CD4-positive, alpha-beta T cell (primary cell): ENCODE measurements at regions not wholly inside any gene's neighbourhood (a gene's known extent, or its start where the extent isn't known, plus 50 kb on each side); places are given as distances from the start of the nearest gene placed in this dataset.

ENCODE experiments used
- ATAC-seq: fragments of 200-7000 bp; cut with Tn5 transposase; one replicate; pipeline ENCODE4 v1.10.0; 2022; ENCODE audit warnings: mild to moderate bottlenecking; ENCODE audit not compliant: poor library complexity
- CTCF ChIA-PET: fragments of 350-600 bp; sonication (Branson Sonifier 250); formaldehyde crosslinking; loops from one replicate; lab custom pipeline; 2021; ENCODE audit warnings: antibody characterized with exemption, inconsistent platforms; lab: Charles Lee
- POLR2A ChIA-PET: fragments of 350-600 bp; sonication (Branson Sonifier 250); formaldehyde crosslinking; loops from one replicate; lab custom pipeline; 2021; ENCODE audit warnings: antibody characterized with exemption, inconsistent platforms; lab: Charles Lee
- DNase-seq, 14 experiments: peaks; one replicate each; pipeline ENCODE4 v3.0.0-alpha.2; 2013 to 2020; ENCODE audit warnings: mixed read lengths in 2 of 14
- H3K27ac ChIP-seq, 2 donors: one replicate each; pipeline versions ENCODE4 v1.5.1 to v1.7.0; 2013; ENCODE audit warnings: low read length in 2 of 2, low read depth in 1 of 2, mild to moderate bottlenecking in 1 of 2
- H3K27me3 ChIP-seq, 2 experiments: 1 replicate in 1 of 2; 2 replicates in 1 of 2; pipeline versions ENCODE4 v1.6.1 to v1.7.0; 2013; ENCODE audit warnings: low read length in 2 of 2, control low read depth in 1 of 2, mild to moderate bottlenecking in 1 of 2, moderate library complexity in 1 of 2; ENCODE audit not compliant: insufficient read depth in 2 of 2, control insufficient read depth in 1 of 2
- H3K36me3 ChIP-seq: one replicate; pipeline ENCODE4 v1.6.1; 2013; ENCODE audit warnings: low read length, control low read depth; ENCODE audit not compliant: insufficient read depth
- H3K4me1 ChIP-seq: one replicate; pipeline ENCODE4 v1.6.1; 2013; ENCODE audit warnings: low read length, control low read depth; ENCODE audit not compliant: insufficient read depth
- H3K4me3 ChIP-seq: one replicate; pipeline ENCODE4 v1.5.1; 2013; ENCODE audit warnings: mild to moderate bottlenecking, low read length, moderate library complexity
- H3K9me3 ChIP-seq, 2 experiments: 1 replicate in 1 of 2; 2 replicates in 1 of 2; pipeline versions ENCODE4 v1.6.1 to v1.7.0; 2013; ENCODE audit warnings: low read length in 2 of 2, mild to moderate bottlenecking in 2 of 2, control low read depth in 1 of 2, moderate library complexity in 1 of 2; ENCODE audit not compliant: control insufficient read depth in 1 of 2, insufficient read depth in 1 of 2
- H3K27ac Mint-ChIP-seq: one replicate; pipeline ENCODE4 v1.8.0; 2020; ENCODE audit warnings: mixed read lengths
- H3K27me3 Mint-ChIP-seq: one replicate; pipeline ENCODE4 v1.8.0; 2021; ENCODE audit warnings: mixed read lengths
- H3K36me3 Mint-ChIP-seq: one replicate; pipeline ENCODE4 v1.8.0; 2021; ENCODE audit warnings: low read depth, mixed read lengths
- H3K4me1 Mint-ChIP-seq: one replicate; pipeline ENCODE4 v1.8.0; 2021; ENCODE audit warnings: low read depth, mixed read lengths
- H3K4me3 Mint-ChIP-seq: one replicate; pipeline ENCODE4 v1.8.0; 2020; ENCODE audit warnings: mild to moderate bottlenecking, mixed read lengths
- H3K9me3 Mint-ChIP-seq: one replicate; pipeline ENCODE4 v1.8.0; 2020; ENCODE audit warnings: mixed read lengths
- intact Hi-C, 2 experiments: fragments of 100-400 bp; cut with DNase I in 1 of 2; cut with micrococcal nuclease in 1 of 2; formaldehyde crosslinking; loops; one replicate each; pipeline versions ENCODE4 v1.15.1 to v1.9.0; 2023 to 2025; cut with DNase I, micrococcal nuclease
- TF ChIP-seq, protein P1 (sequence below): fragments of 200-600 bp; IDR thresholded peaks from one replicate; pipeline ENCODE4 v1.8.0; 2022; ENCODE audit warnings: antibody characterized with exemption, mild to moderate bottlenecking

DNA sequence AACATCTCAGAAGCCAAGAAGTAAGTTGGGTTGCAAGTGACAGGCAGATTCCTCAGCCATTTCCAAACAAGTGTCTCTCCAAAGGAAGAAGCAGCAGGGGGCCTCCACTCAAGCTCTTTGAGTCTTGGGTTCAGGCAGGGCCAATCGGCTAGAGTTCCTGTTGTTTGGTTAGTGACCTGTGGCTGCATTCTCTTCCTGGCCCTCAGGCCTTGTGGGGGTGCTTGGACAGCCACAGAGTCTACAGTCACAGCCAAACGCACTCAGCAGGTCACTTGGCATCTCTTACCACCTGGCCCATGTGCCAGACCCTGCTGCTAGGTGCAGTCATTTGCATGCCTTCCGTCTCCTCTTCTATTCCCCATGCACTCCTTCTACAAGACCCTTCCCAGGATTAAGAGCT lies 353.9 kb downstream of the GRIN2B start:
- H3K4me3 Mint-ChIP-seq = no peak overlapping the region

DNA sequence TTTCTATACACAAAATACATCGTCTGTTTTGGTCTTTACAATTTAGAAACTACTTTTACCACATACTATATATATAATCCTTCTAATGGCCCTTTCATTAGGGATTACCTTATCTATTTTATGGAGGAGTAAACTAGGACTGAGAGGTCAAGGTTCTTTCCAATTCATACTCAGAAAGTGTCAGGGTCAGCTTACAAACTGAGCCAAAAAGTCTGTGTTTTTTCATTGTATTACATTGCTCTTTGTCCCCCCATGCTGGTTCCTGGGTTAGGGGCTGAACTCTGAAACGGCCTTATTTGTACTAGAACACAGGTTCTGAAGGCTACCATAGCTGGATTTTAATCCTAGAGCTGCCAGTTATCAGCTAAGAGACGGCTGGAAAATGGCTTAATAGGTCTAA lies 368.1 kb downstream of the GRIN2B start:
- Histone ChIP-seq H3K4me3 (no peak overlapping the region), H3K27me3 (no peaks in the 10 kb centered on the region), H3K36me3 (no peaks in the 10 kb centered on the region), H3K9me3 (no peaks in the 10 kb centered on the region), H3K27ac (no peak overlapping the region), H3K4me1 (no peaks in the 10 kb centered on the region)
- ChIA-PET CTCF (no interaction called here), POLR2A (no interaction called here)
- TF ChIP-seq, protein P1, sequence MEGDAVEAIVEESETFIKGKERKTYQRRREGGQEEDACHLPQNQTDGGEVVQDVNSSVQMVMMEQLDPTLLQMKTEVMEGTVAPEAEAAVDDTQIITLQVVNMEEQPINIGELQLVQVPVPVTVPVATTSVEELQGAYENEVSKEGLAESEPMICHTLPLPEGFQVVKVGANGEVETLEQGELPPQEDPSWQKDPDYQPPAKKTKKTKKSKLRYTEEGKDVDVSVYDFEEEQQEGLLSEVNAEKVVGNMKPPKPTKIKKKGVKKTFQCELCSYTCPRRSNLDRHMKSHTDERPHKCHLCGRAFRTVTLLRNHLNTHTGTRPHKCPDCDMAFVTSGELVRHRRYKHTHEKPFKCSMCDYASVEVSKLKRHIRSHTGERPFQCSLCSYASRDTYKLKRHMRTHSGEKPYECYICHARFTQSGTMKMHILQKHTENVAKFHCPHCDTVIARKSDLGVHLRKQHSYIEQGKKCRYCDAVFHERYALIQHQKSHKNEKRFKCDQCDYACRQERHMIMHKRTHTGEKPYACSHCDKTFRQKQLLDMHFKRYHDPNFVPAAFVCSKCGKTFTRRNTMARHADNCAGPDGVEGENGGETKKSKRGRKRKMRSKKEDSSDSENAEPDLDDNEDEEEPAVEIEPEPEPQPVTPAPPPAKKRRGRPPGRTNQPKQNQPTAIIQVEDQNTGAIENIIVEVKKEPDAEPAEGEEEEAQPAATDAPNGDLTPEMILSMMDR = no peak
- Mint-ChIP-seq H3K36me3 (no peaks in the 10 kb centered on the region), H3K4me3 (no peak overlapping the region), H3K27ac (no peak overlapping the region), H3K9me3 (no peaks in the 10 kb centered on the region), H3K27me3 (no peaks in the 10 kb centered on the region), H3K4me1 (no peaks in the 10 kb centered on the region)
- no peak for DNase-seq
- ATAC-seq = no peak
- intact Hi-C loops = no loop called here

More for the DNA sequence above, 353.9 kb downstream of the GRIN2B start:
- CTCF ChIA-PET = no interaction called here
- no peak overlapping the region for H3K27ac Mint-ChIP-seq
- no peaks in the 10 kb centered on the region for H3K9me3 Mint-ChIP-seq
- TF ChIP-seq, protein P1 = no peak
- ATAC-seq (no peak), DNase-seq (no peak)
- Histone ChIP-seq H3K27ac (no peak overlapping the region), H3K4me1 (no peaks in the 10 kb centered on the region), H3K36me3 (no peaks in the 10 kb centered on the region), H3K9me3 (no peaks in the 10 kb centered on the region), H3K4me3 (no peak overlapping the region), H3K27me3 (no peaks in the 10 kb centered on the region)
- H3K4me1 Mint-ChIP-seq = no peaks in the 10 kb centered on the region
- peaks cover 3% of the 10 kb centered on the region for H3K27me3 Mint-ChIP-seq
- no peaks in the 10 kb centered on the region for H3K36me3 Mint-ChIP-seq
- intact Hi-C loops = no loop called here
- POLR2A ChIA-PET = no interaction called here

DNA sequence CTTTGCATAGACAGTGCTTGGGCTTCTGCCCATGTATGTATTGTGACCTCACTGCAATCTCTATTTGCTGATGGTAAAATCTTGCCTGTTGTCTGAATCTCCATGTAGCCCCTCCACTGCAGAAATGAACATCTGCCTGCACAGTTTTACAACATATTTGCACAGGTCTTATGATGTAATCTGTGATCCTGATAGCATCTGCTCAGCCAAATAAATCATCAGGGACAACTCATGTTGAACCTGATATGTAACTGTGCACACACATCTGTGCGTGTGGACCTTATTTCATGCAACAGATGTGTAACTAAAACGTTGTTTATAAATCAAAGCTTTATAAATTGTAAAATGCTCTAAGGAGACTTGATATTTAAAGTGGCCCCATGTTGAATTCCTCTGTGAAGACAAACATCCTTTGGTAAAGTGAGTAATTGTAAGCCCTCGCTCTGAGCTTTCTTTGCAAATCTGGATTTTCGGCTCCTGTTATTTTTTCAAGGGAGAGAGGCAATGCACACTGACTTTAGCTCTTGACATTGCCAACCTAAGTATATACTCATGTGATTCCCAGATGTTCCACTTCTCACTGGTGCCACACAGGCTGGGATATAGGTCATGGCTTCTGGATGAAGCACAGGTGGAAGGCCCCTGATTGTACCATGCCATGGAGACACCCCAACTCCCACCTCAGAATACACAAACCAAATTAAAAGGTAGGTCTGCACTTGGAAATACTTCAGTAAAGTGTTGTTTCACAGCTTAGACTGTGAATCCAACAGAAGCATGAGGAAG lies 371.3 kb downstream of the GRIN2B start:
- H3K9me3 Mint-ChIP-seq = no peaks in the 10 kb centered on the region
- no peaks in the 10 kb centered on the region for H3K9me3 ChIP-seq
- no peak for DNase-seq
- no peaks in the 10 kb centered on the region for H3K36me3 ChIP-seq
- no peaks in the 10 kb centered on the region for H3K27me3 Mint-ChIP-seq
- H3K27me3 ChIP-seq = peaks cover 0 to 3% of the 10 kb centered on the region in 2 experiments
- ATAC-seq = no peak
- ChIA-PET POLR2A (no interaction called here), CTCF (no interaction called here)
- no peak overlapping the region for H3K27ac ChIP-seq
- no peak overlapping the region for H3K27ac Mint-ChIP-seq
- H3K4me3 Mint-ChIP-seq = no peak overlapping the region
- no peaks in the 10 kb centered on the region for H3K36me3 Mint-ChIP-seq
- intact Hi-C loops = no loop called here
- no peak overlapping the region for H3K4me3 ChIP-seq
- H3K4me1 ChIP-seq = no peaks in the 10 kb centered on the region
- H3K4me1 Mint-ChIP-seq = no peaks in the 10 kb centered on the region
- TF ChIP-seq, protein P1 = no peak
